Panc1 (cell line): ENCODE measurements at regions not wholly inside any gene's neighbourhood (a gene's known extent, or its start where the extent isn't known, plus 50 kb on each side); places are given as distances from the start of the nearest gene placed in this dataset.

Source experiments
- ATAC-seq: fragments of 200-7000 bp; cut with Tn5 transposase; 2 replicates; pipeline ENCODE4 v1.9.1; 2020; ENCODE audit warnings: mild to moderate bottlenecking, moderate library complexity
- BruUV-seq: library from RNA; stranded (reverse); fragments of 400-500 nt; replicated peaks from 2 replicates; lab custom pipeline; 2021; lab: Mats Ljungman, UMichigan
- CTCF ChIA-PET: fragments of 300-600 bp; sonication (Branson Sonifier 250); formaldehyde crosslinking; loops from one replicate; lab custom pipeline; 2022; ENCODE audit warnings: antibody characterized with exemption; lab: Charles Lee
- POLR2A ChIA-PET: fragments of 300-600 bp; sonication (Branson Sonifier 250); formaldehyde crosslinking; loops from one replicate; lab custom pipeline; 2022; ENCODE audit warnings: antibody characterized with exemption; lab: Charles Lee
- DNase-seq: peaks from one replicate; pipeline ENCODE4 v3.0.0-alpha.2; 2010; ENCODE audit warnings: low read depth, low spot score
- H3K27ac ChIP-seq: 2 replicates; pipeline ENCODE4 v1.5.1; 2011; ENCODE audit warnings: mild to moderate bottlenecking, low read length, inconsistent platforms
- H3K27me3 ChIP-seq: fragments of 200-500 bp; sonication (Bioruptor generic); 2 replicates; pipeline ENCODE4 v1.6.0; 2014; ENCODE audit warnings: low read length, inconsistent platforms; ENCODE audit not compliant: control insufficient read depth, insufficient read depth
- H3K36me3 ChIP-seq: fragments of 200-500 bp; sonication (Bioruptor generic); 2 replicates; pipeline ENCODE4 v1.5.1; 2014; ENCODE audit warnings: inconsistent platforms, mild to moderate bottlenecking, low read length, moderate library complexity; ENCODE audit not compliant: control insufficient read depth, insufficient read depth
- H3K4me1 ChIP-seq: 2 replicates; pipeline ENCODE4 v1.5.1; 2011; ENCODE audit warnings: inconsistent platforms, mild to moderate bottlenecking, low read length, moderate library complexity; ENCODE audit not compliant: control insufficient read depth, insufficient read depth
- H3K4me3 ChIP-seq, 2 experiments: 2 replicates each; pipeline ENCODE4 v1.5.1; 2011 to 2012; ENCODE audit warnings: low read depth in 2 of 2, low read length in 2 of 2, mild to moderate bottlenecking in 2 of 2, inconsistent platforms in 1 of 2, moderate library complexity in 1 of 2
- H3K9me3 ChIP-seq: fragments of 200-500 bp; sonication (Bioruptor generic); 2 replicates; pipeline ENCODE4 v1.5.1; 2014; ENCODE audit warnings: low read depth, mild to moderate bottlenecking, inconsistent platforms, low read length, moderate library complexity; ENCODE audit not compliant: control insufficient read depth, insufficient read depth
- CTCF ChIP-seq: fragments of 450-650 bp; IDR thresholded peaks from 2 replicates; pipeline ENCODE4 v1.5.1; 2017; ENCODE audit warnings: mild to moderate bottlenecking
- POLR2AphosphoS5 ChIP-seq: IDR thresholded peaks from 2 replicates; pipeline ENCODE4 v1.6.1; 2012; ENCODE audit warnings: mild to moderate bottlenecking, low read depth, low read length, moderate library complexity
- REST ChIP-seq, 2 experiments: IDR thresholded peaks; 2 replicates each; pipeline ENCODE4 v1.6.1; 2011 to 2012; ENCODE audit warnings: low read depth in 2 of 2, control low read depth in 1 of 2, low read length in 1 of 2, mild to moderate bottlenecking in 1 of 2, moderate library complexity in 1 of 2; ENCODE audit not compliant: insufficient read depth in 1 of 2
- SIN3A ChIP-seq: IDR thresholded peaks from 2 replicates; pipeline ENCODE4 v1.6.1; 2012; ENCODE audit warnings: low read depth, mild to moderate bottlenecking, low read length, moderate library complexity, borderline replicate concordance; ENCODE audit not compliant: insufficient read depth
- TCF7L2 ChIP-seq: IDR thresholded peaks from 2 replicates; pipeline ENCODE4 v1.6.1; 2011; ENCODE audit warnings: mild to moderate bottlenecking, low read depth, low read length, inconsistent platforms
- in situ Hi-C: cut with HindIII; loops from 2 replicates; pipeline ENCODE4 v1.10.0; 2016; ENCODE audit warnings: low sequenced_read_pairs, low pct_unique_long_range_greater_than_20kb
- intact Hi-C: fragments of 100-400 bp; cut with micrococcal nuclease; formaldehyde crosslinking; loops from one replicate; pipeline ENCODE4 v1.10.0; 2022; ENCODE audit not compliant: unreplicated experiment

- POLR2A ChIA-PET = no interaction called here
- in situ Hi-C loops = no loop called here
- TF ChIP-seq CTCF (no peak), POLR2AphosphoS5 (no peak), TCF7L2 (no peak), SIN3A (no peak), REST (IDR thresholded peaks at IDR 0.05; ENCODE audit: insufficient read depth in 1 of 2, low read depth in 2 of 2, low read length in 1 of 2) (no peak)
- ATAC-seq (no peak), DNase-seq (no peak)
- CTCF ChIA-PET = interaction anchor here (0.7 kb wide), 1 partner anchor 17 kb away, joined by 3 read pairs; no protein-coding TSS in a partner anchor
- H3K4me3 ChIP-seq = no peak overlapping the region
- no peaks in the 10 kb centered on the region for H3K27me3 ChIP-seq
- no peaks in the 10 kb centered on the region for H3K36me3 ChIP-seq
- no TSS peak for BruUV-seq
- no peaks in the 10 kb centered on the region for H3K4me1 ChIP-seq
- no peak overlapping the region for H3K27ac ChIP-seq
- no peaks in the 10 kb centered on the region for H3K9me3 ChIP-seq
- intact Hi-C loops = no loop called here
Measured at GRCh38 chr1:171420810-171421209, 64.5 kb upstream of the PRRC2C start.

GRCh38 chr1:171421413-171422020, 63.8 kb upstream of the PRRC2C start:
- CTCF ChIA-PET = no interaction called here
- peak overlapping the region in 1 of 2 experiments; percentile 23; a peak in 1 of 4 replicates for H3K4me3 ChIP-seq
- no peak for DNase-seq
- BruUV-seq = no TSS peak
- no peaks in the 10 kb centered on the region for H3K4me1 ChIP-seq
- POLR2A ChIA-PET = no interaction called here
- no peaks in the 10 kb centered on the region for H3K36me3 ChIP-seq
- TF ChIP-seq POLR2AphosphoS5 = no peak
- no peak for TF ChIP-seq CTCF
- TF ChIP-seq SIN3A = no peak
- no peak for TF ChIP-seq REST (IDR thresholded peaks at IDR 0.05; ENCODE audit: insufficient read depth in 1 of 2, low read depth in 2 of 2, low read length in 1 of 2)
- TF ChIP-seq TCF7L2 = no peak
- H3K27ac ChIP-seq = no peak overlapping the region
- no peaks in the 10 kb centered on the region for H3K9me3 ChIP-seq
- intact Hi-C loops (no loop called here), in situ Hi-C loops (no loop called here)
- no peak for ATAC-seq
- H3K27me3 ChIP-seq = no peaks in the 10 kb centered on the region
